ENCODE measurements at regions not wholly inside any gene's neighbourhood (a gene's known extent, or its start where the extent isn't known, plus 50 kb on each side); places are given as distances from the start of the nearest gene placed in this dataset.

DNA sequence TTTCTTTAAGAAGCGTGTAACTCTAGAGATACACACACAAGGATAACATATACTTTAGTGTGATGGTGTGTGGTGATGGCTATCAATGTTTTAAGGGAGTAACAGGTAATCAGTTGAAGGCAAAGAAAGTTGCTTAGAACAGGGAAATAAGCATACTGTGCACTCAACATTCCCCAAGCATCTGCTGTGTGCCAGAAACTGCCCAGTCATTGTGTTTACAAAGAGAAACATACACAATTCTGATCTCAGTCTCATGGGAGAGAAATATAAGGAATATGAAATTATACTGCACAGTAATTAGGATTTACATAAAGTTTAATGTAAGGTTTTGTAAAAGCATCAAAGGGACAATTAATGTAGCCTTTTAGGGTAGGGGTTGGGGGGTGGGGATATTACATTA is 224.1 kb upstream of the TYRP1 start:
- no peak for DNase-seq (ENCODE audit: low read depth)
- TF ChIP-seq CTCF (IDR thresholded peaks at IDR 0.05; ENCODE audit: low read depth, low read length, missing control alignments), result no peak
- in situ Hi-C loops (cut with HindIII; ENCODE audit: low sequenced_read_pairs), result no loop called here
- no peak overlapping the region for H3K4me3 ChIP-seq (ENCODE audit: low read depth, low read length)

DNA sequence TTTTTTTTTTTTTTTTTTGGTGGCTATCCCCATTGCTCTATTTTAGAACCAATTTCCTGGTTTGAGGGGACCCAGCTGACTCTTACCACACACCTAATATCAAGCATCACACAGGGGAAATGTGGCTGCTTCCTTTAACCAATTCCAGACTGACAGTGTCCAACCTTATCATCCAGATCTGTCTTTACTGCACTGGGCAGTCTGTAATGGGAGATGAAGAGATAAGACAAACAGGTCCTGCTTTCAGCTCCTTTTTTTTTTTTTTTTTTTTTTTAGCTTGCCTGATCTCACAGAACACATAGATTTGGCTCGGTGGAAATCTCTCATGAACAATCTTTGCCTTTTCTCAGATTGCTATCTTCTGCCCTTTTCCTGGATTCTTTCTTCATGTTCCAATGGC is 198.8 kb upstream of the TYRP1 start:
- in situ Hi-C loops (cut with HindIII; ENCODE audit: low sequenced_read_pairs), result no loop called here
- no peak overlapping the region for H3K4me3 ChIP-seq (ENCODE audit: low read depth, low read length)
- TF ChIP-seq CTCF (IDR thresholded peaks at IDR 0.05; ENCODE audit: low read depth, low read length, missing control alignments), result no peak
- DNase-seq (ENCODE audit: low read depth), result no peak

DNA sequence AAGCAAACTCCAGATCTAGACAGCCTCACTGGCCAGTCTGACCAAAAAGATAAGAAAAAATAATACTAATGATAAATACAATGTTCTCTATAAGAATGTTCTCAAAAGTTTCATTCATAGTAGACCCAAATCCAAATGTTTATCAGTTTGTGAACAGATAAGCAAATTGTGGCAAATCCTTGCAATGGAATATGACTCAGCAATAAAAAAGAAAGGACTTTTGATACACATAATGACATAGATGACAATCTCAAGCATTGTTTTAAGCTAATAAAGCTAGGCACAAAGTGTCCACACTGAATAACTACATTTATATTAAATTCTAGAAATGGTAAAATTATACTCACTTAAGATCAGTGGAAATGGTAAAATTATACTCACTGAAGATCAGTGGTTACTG is 195.4 kb upstream of the TYRP1 start:
- TF ChIP-seq CTCF (IDR thresholded peaks at IDR 0.05; ENCODE audit: low read depth, low read length, missing control alignments), result no peak
- in situ Hi-C loops (cut with HindIII; ENCODE audit: low sequenced_read_pairs), result no loop called here
- DNase-seq (ENCODE audit: low read depth), result no peak
- H3K4me3 ChIP-seq (ENCODE audit: low read depth, low read length), result no peak overlapping the region

GRCh38 chr9:12502520-12502919 is 190.7 kb upstream of the TYRP1 start:
- in situ Hi-C loops (cut with HindIII; ENCODE audit: low sequenced_read_pairs), result no loop called here
- H3K4me3 ChIP-seq (ENCODE audit: low read depth, low read length), result no peak overlapping the region
- no peak for DNase-seq (ENCODE audit: low read depth)
- TF ChIP-seq CTCF (IDR thresholded peaks at IDR 0.05; ENCODE audit: low read depth, low read length, missing control alignments), result no peak

DNA sequence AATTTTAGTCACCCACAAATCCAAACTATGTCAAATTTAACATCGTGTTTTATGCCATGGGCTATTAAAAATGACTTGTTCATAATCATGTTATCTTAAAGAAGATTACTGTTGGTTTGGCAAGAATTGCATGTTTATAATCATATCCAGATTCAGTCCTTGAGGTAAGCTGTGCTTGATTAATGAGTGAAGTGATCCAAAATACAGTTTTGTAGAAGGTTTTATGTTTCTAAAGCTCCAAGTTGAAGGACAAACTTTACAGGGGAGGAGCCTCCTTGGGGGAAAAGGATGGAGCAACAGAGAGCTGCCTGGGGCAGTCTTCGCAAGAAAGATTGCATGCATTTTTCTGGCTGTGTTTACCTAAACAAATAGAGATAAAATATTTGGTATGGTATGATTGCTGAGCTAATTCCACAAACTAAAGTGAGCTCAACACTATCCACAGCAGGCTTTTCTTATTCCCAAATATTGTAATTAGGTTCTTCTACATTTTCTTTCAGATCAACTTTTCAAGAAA is 189.5 kb upstream of the TYRP1 start:
- no peak overlapping the region for H3K4me3 ChIP-seq (ENCODE audit: low read depth, low read length)
- in situ Hi-C loops (cut with HindIII; ENCODE audit: low sequenced_read_pairs), result no loop called here
- TF ChIP-seq CTCF (IDR thresholded peaks at IDR 0.05; ENCODE audit: low read depth, low read length, missing control alignments), result no peak

DNA sequence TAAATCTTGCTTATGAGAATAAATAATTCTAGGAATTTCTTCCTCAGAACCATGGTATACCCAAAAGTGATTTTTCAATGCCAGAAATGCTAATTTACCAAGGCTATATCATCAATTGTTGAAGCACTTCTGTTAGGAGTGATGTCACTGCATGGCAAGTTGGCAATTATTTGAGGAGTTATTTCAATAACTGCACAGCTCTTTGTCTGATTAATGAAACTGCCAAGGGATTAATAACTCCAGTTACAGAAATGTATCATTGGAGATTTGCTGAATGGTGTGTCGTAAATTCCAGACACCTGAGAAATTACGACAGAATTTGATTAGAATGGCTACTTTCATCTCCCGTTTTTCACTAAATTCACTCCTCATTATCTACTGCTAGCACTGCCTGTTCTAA is 182.6 kb upstream of the TYRP1 start:
- DNase-seq (ENCODE audit: low read depth), result no peak
- no peak for TF ChIP-seq CTCF (IDR thresholded peaks at IDR 0.05; ENCODE audit: low read depth, low read length, missing control alignments)
- in situ Hi-C loops (cut with HindIII; ENCODE audit: low sequenced_read_pairs), result no loop called here
- no peak overlapping the region for H3K4me3 ChIP-seq (ENCODE audit: low read depth, low read length)

More for the DNA sequence above, 189.5 kb upstream of the TYRP1 start:
- no peak for DNase-seq (ENCODE audit: low read depth)

DNA sequence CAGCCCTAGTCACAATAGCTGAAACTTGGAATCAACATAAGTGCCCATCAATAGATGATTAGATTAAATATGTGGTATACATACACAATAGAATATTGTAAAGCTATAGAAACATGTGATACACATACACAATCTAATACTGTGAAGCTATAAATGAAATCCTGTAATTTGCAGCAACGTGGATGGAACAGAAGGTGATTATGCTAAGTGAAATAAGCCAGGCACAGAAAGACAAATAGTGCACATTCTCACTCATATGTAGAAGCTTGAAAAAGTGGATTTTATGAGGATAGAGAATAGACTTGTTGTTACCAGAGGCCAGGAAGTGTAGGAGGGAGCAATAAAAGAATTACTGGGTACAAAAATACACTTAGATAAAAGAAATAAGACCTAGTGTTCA is 181.5 kb upstream of the TYRP1 start:
- no peak for TF ChIP-seq CTCF (IDR thresholded peaks at IDR 0.05; ENCODE audit: low read depth, low read length, missing control alignments)
- no peak overlapping the region for H3K4me3 ChIP-seq (ENCODE audit: low read depth, low read length)
- DNase-seq (ENCODE audit: low read depth), result no peak
- in situ Hi-C loops (cut with HindIII; ENCODE audit: low sequenced_read_pairs), result no loop called here

Measured in astrocyte of the cerebellum (primary cell).